ENCODE measurements at regions not wholly inside any gene's neighbourhood (a gene's known extent, or its start where the extent isn't known, plus 50 kb on each side); places are given as distances from the start of the nearest gene placed in this dataset.

- TF ChIP-seq CTCF (IDR thresholded peaks at IDR 0.05; ENCODE audit: low read length) (no peak), EZH2 (optimal IDR thresholded peaks at IDR 0.05; ENCODE audit: low read depth, low read length) (no peak), EZH2phosphoT487 (IDR thresholded peaks at IDR 0.05; ENCODE audit: low read length) (no peak)
Observed at GRCh38 chr3:55283441-55283925, 203.6 kb downstream of the WNT5A start.
